ENCODE measurements at regions not wholly inside any gene's neighbourhood (a gene's known extent, or its start where the extent isn't known, plus 50 kb on each side); places are given as distances from the start of the nearest gene placed in this dataset.

DNA sequence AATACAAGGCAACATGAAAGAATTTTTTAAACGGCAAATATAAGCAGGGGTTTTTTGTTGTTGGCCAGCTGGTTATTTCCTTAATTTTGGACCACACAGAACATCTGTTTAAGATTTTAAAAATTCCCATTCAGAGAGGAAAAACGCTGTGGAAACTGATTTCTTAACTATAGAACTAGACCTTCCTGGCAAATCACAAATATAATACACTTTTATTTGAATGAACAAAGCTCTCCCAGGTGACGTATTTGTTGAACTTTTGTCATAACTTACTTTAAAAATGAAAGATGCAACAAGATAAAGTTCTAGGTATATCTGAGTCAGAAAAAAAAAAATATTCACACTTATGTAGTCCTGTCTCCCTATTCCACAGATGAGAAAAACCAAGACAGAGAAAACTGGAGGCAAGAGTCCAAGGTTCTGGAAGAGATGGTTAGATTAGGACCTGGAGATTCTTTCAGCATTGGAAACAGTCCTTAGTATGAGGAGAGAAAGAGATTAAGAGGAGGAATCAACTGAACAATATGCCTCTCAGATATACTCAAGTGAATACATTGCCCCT lies 269.1 kb downstream of the NEBL start:
- TF ChIP-seq, protein P1, sequence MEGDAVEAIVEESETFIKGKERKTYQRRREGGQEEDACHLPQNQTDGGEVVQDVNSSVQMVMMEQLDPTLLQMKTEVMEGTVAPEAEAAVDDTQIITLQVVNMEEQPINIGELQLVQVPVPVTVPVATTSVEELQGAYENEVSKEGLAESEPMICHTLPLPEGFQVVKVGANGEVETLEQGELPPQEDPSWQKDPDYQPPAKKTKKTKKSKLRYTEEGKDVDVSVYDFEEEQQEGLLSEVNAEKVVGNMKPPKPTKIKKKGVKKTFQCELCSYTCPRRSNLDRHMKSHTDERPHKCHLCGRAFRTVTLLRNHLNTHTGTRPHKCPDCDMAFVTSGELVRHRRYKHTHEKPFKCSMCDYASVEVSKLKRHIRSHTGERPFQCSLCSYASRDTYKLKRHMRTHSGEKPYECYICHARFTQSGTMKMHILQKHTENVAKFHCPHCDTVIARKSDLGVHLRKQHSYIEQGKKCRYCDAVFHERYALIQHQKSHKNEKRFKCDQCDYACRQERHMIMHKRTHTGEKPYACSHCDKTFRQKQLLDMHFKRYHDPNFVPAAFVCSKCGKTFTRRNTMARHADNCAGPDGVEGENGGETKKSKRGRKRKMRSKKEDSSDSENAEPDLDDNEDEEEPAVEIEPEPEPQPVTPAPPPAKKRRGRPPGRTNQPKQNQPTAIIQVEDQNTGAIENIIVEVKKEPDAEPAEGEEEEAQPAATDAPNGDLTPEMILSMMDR (IDR thresholded peaks at IDR 0.05) = no peak
- TF ChIP-seq POLR2A (IDR thresholded peaks at IDR 0.05) = no peak

All from right lobe of liver (tissue), 4 donors.